ENCODE measurements at regions not wholly inside any gene's neighbourhood (a gene's known extent, or its start where the extent isn't known, plus 50 kb on each side); places are given as distances from the start of the nearest gene placed in this dataset.
"Not testable (repeated sequence)": the region's sequence is repeated elsewhere in the genome, so short reads cannot be mapped to it uniquely, and the experiment has no call there.

- intact Hi-C loops (cut with micrococcal nuclease; ENCODE audit: unreplicated experiment): no loop called here
- Histone ChIP-seq H3K36me3 (ENCODE audit: insufficient read depth, low read length, poor library complexity, severe bottlenecking) (no peaks in the 10 kb centered on the region), H3K27me3 (replicated peaks; ENCODE audit: insufficient read depth, low read depth, low read length, poor library complexity) (no peaks in the 10 kb centered on the region), H3K9me3 (ENCODE audit: low read depth, low read length, poor library complexity, severe bottlenecking) (peaks cover 7% of the 10 kb centered on the region), H3K4me1 (ENCODE audit: insufficient read depth, low read length, poor library complexity, severe bottlenecking) (no peaks in the 10 kb centered on the region), H3K4me3 (ENCODE audit: low read depth, low read length, poor library complexity, severe bottlenecking) (no peak overlapping the region), H3K27ac (ENCODE audit: low read depth, low read length, poor library complexity, severe bottlenecking) (no peak overlapping the region)
- ChIA-PET POLR2A (ENCODE audit: low non-redundant PET) (interaction anchor here (0.7 kb wide), 1 partner anchor 29 kb away, joined by 3 read pairs; no protein-coding TSS in a partner anchor), CTCF (no interaction called here)
- no TSS peak for BruUV-seq (replicated peaks)
- DNase-seq (ENCODE audit: low spot score): no peak
- TF ChIP-seq EZH2 (IDR thresholded peaks at IDR 0.05; ENCODE audit: borderline replicate concordance, low read depth, low read length, poor library complexity, severe bottlenecking) (no peak), CTCF (conservative IDR thresholded peaks at IDR 0.05; ENCODE audit: low read depth, low read length) (no peak)
Observed at GRCh38 chr12:73656375-73656774, 881.3 kb upstream of the ATXN7L3B start.

DNA sequence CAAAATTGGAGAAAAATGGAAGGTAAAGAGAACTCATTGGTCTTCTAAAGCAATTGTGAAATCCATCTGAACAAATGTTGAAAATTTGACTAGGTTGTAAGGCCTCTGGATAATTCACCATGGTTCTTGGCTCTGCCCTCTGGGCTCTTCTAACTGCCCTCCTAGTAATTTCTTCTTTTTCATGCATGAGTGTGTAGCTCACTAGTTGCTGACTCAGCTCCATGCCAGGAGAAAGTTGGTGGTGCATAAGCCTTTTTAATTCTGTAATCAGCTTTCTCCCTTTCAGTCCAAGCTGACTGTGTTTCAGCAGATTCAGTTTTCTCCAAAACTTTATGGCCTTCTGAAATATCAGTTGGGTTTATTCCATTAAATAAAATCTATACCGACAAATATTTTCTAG, 877.8 kb upstream of the ATXN7L3B start:
- Histone ChIP-seq H3K27ac (ENCODE audit: low read depth, low read length, poor library complexity, severe bottlenecking) (no peak overlapping the region), H3K36me3 (ENCODE audit: insufficient read depth, low read length, poor library complexity, severe bottlenecking) (no peaks in the 10 kb centered on the region), H3K27me3 (replicated peaks; ENCODE audit: insufficient read depth, low read depth, low read length, poor library complexity) (no peaks in the 10 kb centered on the region), H3K9me3 (ENCODE audit: low read depth, low read length, poor library complexity, severe bottlenecking) (no peaks in the 10 kb centered on the region), H3K4me1 (ENCODE audit: insufficient read depth, low read length, poor library complexity, severe bottlenecking) (peaks cover 5% of the 10 kb centered on the region), H3K4me3 (ENCODE audit: low read depth, low read length, poor library complexity, severe bottlenecking) (no peak overlapping the region)
- no TSS peak for BruUV-seq (replicated peaks)
- TF ChIP-seq EZH2 (IDR thresholded peaks at IDR 0.05; ENCODE audit: borderline replicate concordance, low read depth, low read length, poor library complexity, severe bottlenecking) (no peak), CTCF (conservative IDR thresholded peaks at IDR 0.05; ENCODE audit: low read depth, low read length) (no peak)
- POLR2A ChIA-PET (ENCODE audit: low non-redundant PET): no interaction called here
- intact Hi-C loops (cut with micrococcal nuclease; ENCODE audit: unreplicated experiment): no loop called here
- no peak for DNase-seq (ENCODE audit: low spot score)
- CTCF ChIA-PET: no interaction called here

- no peaks in the 10 kb centered on the region for H3K36me3 ChIP-seq (ENCODE audit: insufficient read depth, low read length, poor library complexity, severe bottlenecking)
- BruUV-seq (replicated peaks): no TSS peak
- no peak for DNase-seq (ENCODE audit: low spot score)
- no peak overlapping the region for H3K27ac ChIP-seq (ENCODE audit: low read depth, low read length, poor library complexity, severe bottlenecking)
- intact Hi-C loops (cut with micrococcal nuclease; ENCODE audit: unreplicated experiment): no loop called here
- no peaks in the 10 kb centered on the region for H3K9me3 ChIP-seq (ENCODE audit: low read depth, low read length, poor library complexity, severe bottlenecking)
- no peaks in the 10 kb centered on the region for H3K27me3 ChIP-seq (replicated peaks; ENCODE audit: insufficient read depth, low read depth, low read length, poor library complexity)
- POLR2A ChIA-PET (ENCODE audit: low non-redundant PET): no interaction called here
- TF ChIP-seq CTCF (conservative IDR thresholded peaks at IDR 0.05; ENCODE audit: low read depth, low read length) (no peak), EZH2 (IDR thresholded peaks at IDR 0.05; ENCODE audit: borderline replicate concordance, low read depth, low read length, poor library complexity, severe bottlenecking) (no peak)
- H3K4me1 ChIP-seq (ENCODE audit: insufficient read depth, low read length, poor library complexity, severe bottlenecking): peaks cover 5% of the 10 kb centered on the region
- CTCF ChIA-PET: no interaction called here
- no peak overlapping the region for H3K4me3 ChIP-seq (ENCODE audit: low read depth, low read length, poor library complexity, severe bottlenecking)
Observed at GRCh38 chr12:73665193-73665592, 872.4 kb upstream of the ATXN7L3B start.

DNA sequence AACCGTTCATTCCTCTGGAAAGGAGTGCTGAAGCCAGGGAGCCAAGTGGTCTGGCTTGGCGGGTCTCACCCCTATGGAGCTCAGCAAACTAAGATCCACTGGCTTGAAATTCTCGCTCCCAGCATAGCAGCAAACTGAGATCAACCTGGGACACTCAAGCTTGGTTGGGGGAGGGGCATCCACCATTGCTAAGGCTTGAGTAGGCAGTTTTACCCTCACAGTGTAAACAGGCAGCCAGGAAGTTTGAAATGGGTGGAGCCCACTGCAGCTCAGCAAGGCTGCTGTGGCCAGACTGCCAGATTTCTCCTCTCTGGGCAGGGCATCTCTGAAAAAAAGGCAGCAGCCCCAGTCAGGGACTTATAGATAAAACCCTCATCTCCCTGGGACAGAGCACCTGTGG, 866.1 kb upstream of the ATXN7L3B start:
- H3K9me3 ChIP-seq (ENCODE audit: low read depth, low read length, poor library complexity, severe bottlenecking); DNase-seq (ENCODE audit: low spot score); H3K4me1 ChIP-seq (ENCODE audit: insufficient read depth, low read length, poor library complexity, severe bottlenecking); CTCF ChIA-PET; H3K27me3 ChIP-seq (replicated peaks; ENCODE audit: insufficient read depth, low read depth, low read length, poor library complexity); POLR2A ChIA-PET (ENCODE audit: low non-redundant PET); H3K4me3 ChIP-seq (ENCODE audit: low read depth, low read length, poor library complexity, severe bottlenecking); H3K36me3 ChIP-seq (ENCODE audit: insufficient read depth, low read length, poor library complexity, severe bottlenecking); H3K27ac ChIP-seq (ENCODE audit: low read depth, low read length, poor library complexity, severe bottlenecking); BruUV-seq (replicated peaks); intact Hi-C loops (cut with micrococcal nuclease; ENCODE audit: unreplicated experiment): not testable (repeated sequence)

Measured in A673 (cell line).